ENCODE measurements at regions not wholly inside any gene's neighbourhood (a gene's known extent, or its start where the extent isn't known, plus 50 kb on each side); places are given as distances from the start of the nearest gene placed in this dataset.

GRCh38 chr6:9056556-9056955 lies 621.2 kb upstream of the SLC35B3 start:
- no peak for TF ChIP-seq TAF1 (IDR thresholded peaks at IDR 0.05; ENCODE audit: borderline replicate concordance, insufficient read depth, low read length)
- TF ChIP-seq SIN3A (IDR thresholded peaks at IDR 0.05; ENCODE audit: borderline replicate concordance, insufficient read depth, low read length): no peak
- no peak for TF ChIP-seq FOXP2 (optimal IDR thresholded peaks at IDR 0.05; ENCODE audit: borderline replicate concordance, extremely low read depth, extremely low read length, insufficient read depth)

- no peak for TF ChIP-seq TAF1 (IDR thresholded peaks at IDR 0.05; ENCODE audit: borderline replicate concordance, insufficient read depth, low read length)
- TF ChIP-seq SIN3A (IDR thresholded peaks at IDR 0.05; ENCODE audit: borderline replicate concordance, insufficient read depth, low read length): no peak
- no peak for TF ChIP-seq POLR2AphosphoS5 (IDR thresholded peaks at IDR 0.05; ENCODE audit: low read depth, low read length)
- no peak for TF ChIP-seq REST (IDR thresholded peaks at IDR 0.05; ENCODE audit: insufficient read depth in 1 of 2, low read depth in 2 of 2, low read length in 2 of 2)
- TF ChIP-seq FOXP2 (optimal IDR thresholded peaks at IDR 0.05; ENCODE audit: borderline replicate concordance, extremely low read depth, extremely low read length, insufficient read depth): no peak
Observed at GRCh38 chr6:9044426-9044825, 609.1 kb upstream of the SLC35B3 start.

- TF ChIP-seq SIN3A (IDR thresholded peaks at IDR 0.05; ENCODE audit: borderline replicate concordance, insufficient read depth, low read length) (no peak), TAF1 (IDR thresholded peaks at IDR 0.05; ENCODE audit: borderline replicate concordance, insufficient read depth, low read length) (no peak), REST (IDR thresholded peaks at IDR 0.05; ENCODE audit: insufficient read depth in 1 of 2, low read depth in 2 of 2, low read length in 2 of 2) (no peak), FOXP2 (optimal IDR thresholded peaks at IDR 0.05; ENCODE audit: borderline replicate concordance, extremely low read depth, extremely low read length, insufficient read depth) (no peak), POLR2AphosphoS5 (IDR thresholded peaks at IDR 0.05; ENCODE audit: low read depth, low read length) (no peak)
Observed at GRCh38 chr6:9040718-9041117, 605.4 kb upstream of the SLC35B3 start.

- no peak for TF ChIP-seq FOXP2 (optimal IDR thresholded peaks at IDR 0.05; ENCODE audit: borderline replicate concordance, extremely low read depth, extremely low read length, insufficient read depth)
- TF ChIP-seq REST (IDR thresholded peaks at IDR 0.05; ENCODE audit: insufficient read depth in 1 of 2, low read depth in 2 of 2, low read length in 2 of 2): no peak
- no peak for TF ChIP-seq POLR2AphosphoS5 (IDR thresholded peaks at IDR 0.05; ENCODE audit: low read depth, low read length)
- TF ChIP-seq SIN3A (IDR thresholded peaks at IDR 0.05; ENCODE audit: borderline replicate concordance, insufficient read depth, low read length): no peak
- TF ChIP-seq TAF1 (IDR thresholded peaks at IDR 0.05; ENCODE audit: borderline replicate concordance, insufficient read depth, low read length): no peak
Observed at GRCh38 chr6:9039258-9039657, 603.9 kb upstream of the SLC35B3 start.

GRCh38 chr6:9028086-9028485 lies 592.7 kb upstream of the SLC35B3 start:
- no peak for TF ChIP-seq TAF1 (IDR thresholded peaks at IDR 0.05; ENCODE audit: borderline replicate concordance, insufficient read depth, low read length)
- TF ChIP-seq SIN3A (IDR thresholded peaks at IDR 0.05; ENCODE audit: borderline replicate concordance, insufficient read depth, low read length): no peak
- TF ChIP-seq REST (IDR thresholded peaks at IDR 0.05; ENCODE audit: insufficient read depth in 1 of 2, low read depth in 2 of 2, low read length in 2 of 2): no peak
- no peak for TF ChIP-seq FOXP2 (optimal IDR thresholded peaks at IDR 0.05; ENCODE audit: borderline replicate concordance, extremely low read depth, extremely low read length, insufficient read depth)
- no peak for TF ChIP-seq POLR2AphosphoS5 (IDR thresholded peaks at IDR 0.05; ENCODE audit: low read depth, low read length)

Data from PFSK-1 (cell line).